ENCODE measurements at regions not wholly inside any gene's neighbourhood (a gene's known extent, or its start where the extent isn't known, plus 50 kb on each side); places are given as distances from the start of the nearest gene placed in this dataset.

DNA sequence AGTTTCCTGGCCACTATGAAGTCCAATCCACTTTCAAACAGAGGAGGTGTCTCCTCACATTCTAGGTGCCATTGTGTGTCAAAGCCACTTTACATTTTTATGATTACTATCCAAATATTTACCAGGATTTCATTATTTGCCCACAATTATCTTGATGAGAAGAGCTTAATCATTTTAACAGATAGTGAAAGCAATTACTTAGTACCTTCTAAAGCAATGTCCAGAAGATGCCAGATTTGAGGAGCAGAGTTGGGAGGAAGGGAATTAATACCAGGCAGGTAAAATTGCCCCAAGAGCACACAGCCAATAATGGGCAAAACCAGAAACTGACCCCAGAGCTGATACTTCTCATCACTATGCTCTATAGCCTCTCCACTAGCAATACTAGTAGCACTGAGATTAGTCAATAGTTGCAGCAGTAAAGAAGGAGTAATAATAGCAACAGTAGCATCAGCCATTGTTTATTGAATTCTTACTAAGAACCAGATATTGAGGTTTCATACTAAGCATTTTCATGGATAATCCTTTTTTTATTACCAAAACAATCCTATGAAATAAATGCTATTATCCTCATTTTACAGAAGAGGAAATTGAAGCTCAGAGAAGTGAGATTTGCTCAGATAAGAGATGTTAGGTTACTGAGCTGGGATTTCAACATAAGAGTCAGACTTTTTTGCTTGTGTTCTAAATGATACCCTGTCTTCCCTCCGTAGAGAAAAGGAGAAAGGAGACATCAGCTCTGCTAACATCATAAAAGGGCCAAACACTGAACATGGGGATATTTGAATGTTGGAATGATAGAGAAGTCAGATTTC, 509.3 kb upstream of the CFAP20DC start:
- no peak for DNase-seq (ENCODE audit: low read depth in 1 of 2, low spot score in 1 of 2)
- no peak overlapping the region for H3K4me3 ChIP-seq (replicated peaks; ENCODE audit: insufficient read depth, low read length)
- no peak for TF ChIP-seq CTCF (IDR thresholded peaks at IDR 0.05; ENCODE audit: insufficient read depth, low read length)
- no peaks in the 10 kb centered on the region for H3K27me3 ChIP-seq (ENCODE audit: insufficient read depth, poor library complexity, severe bottlenecking)
- H3K27ac ChIP-seq (replicated peaks) = no peak overlapping the region

- TF ChIP-seq REST (IDR thresholded peaks at IDR 0.05; ENCODE audit: insufficient replicate concordance, low read depth) (no peak), POLR2AphosphoS5 (IDR thresholded peaks at IDR 0.05; ENCODE audit: low read depth) (no peak), CTCF (IDR thresholded peaks at IDR 0.05; ENCODE audit: insufficient read depth, low read length) (no peak), SPI1 (IDR thresholded peaks at IDR 0.05; ENCODE audit: borderline replicate concordance, low read depth) (no peak), GABPA (IDR thresholded peaks at IDR 0.05; ENCODE audit: low read depth) (no peak)
- no peak overlapping the region for H3K4me3 ChIP-seq (replicated peaks; ENCODE audit: insufficient read depth, low read length)
- DNase-seq (ENCODE audit: low read depth in 1 of 2, low spot score in 1 of 2) = no peak
- H3K27ac ChIP-seq (replicated peaks) = no peak overlapping the region
- H3K27me3 ChIP-seq (ENCODE audit: insufficient read depth, poor library complexity, severe bottlenecking) = no peaks in the 10 kb centered on the region
Observed at GRCh38 chr3:59555593-59556315, 505.9 kb upstream of the CFAP20DC start.

GRCh38 chr3:59553076-59553475, 503.3 kb upstream of the CFAP20DC start:
- no peak overlapping the region for H3K27ac ChIP-seq (replicated peaks)
- no peak overlapping the region for H3K4me3 ChIP-seq (replicated peaks; ENCODE audit: insufficient read depth, low read length)
- TF ChIP-seq REST (IDR thresholded peaks at IDR 0.05; ENCODE audit: insufficient replicate concordance, low read depth) = no peak
- no peak for TF ChIP-seq GABPA (IDR thresholded peaks at IDR 0.05; ENCODE audit: low read depth)
- TF ChIP-seq CTCF (IDR thresholded peaks at IDR 0.05; ENCODE audit: insufficient read depth, low read length) = no peak
- no peak for TF ChIP-seq POLR2AphosphoS5 (IDR thresholded peaks at IDR 0.05; ENCODE audit: low read depth)
- TF ChIP-seq SPI1 (IDR thresholded peaks at IDR 0.05; ENCODE audit: borderline replicate concordance, low read depth) = no peak

More at GRCh38 chr3:59553076-59553475, 503.3 kb upstream of the CFAP20DC start:
- no peak for DNase-seq (ENCODE audit: low read depth in 1 of 2, low spot score in 1 of 2)
- no peaks in the 10 kb centered on the region for H3K27me3 ChIP-seq (ENCODE audit: insufficient read depth, poor library complexity, severe bottlenecking)

Measured in HL-60 (cell line).